ENCODE measurements at regions not wholly inside any gene's neighbourhood (a gene's known extent, or its start where the extent isn't known, plus 50 kb on each side); places are given as distances from the start of the nearest gene placed in this dataset.

DNA sequence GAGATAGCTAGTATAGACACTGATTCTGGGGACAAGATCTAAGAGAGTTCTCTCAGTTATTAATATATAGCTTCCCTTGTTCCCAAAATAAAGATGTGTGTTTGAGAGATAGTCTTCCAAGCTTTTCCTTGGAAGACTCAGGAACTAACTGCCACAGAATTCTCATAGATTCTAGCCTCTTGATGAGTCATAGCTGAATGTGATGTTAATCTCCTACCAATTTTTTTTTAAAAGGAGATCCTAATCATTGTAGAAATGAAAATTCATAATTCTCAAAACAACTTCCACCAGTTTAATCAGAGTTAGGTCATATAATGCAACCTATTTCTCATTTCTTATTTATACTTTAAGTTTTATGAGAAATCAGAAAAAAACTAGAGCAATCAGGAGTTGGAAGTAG, 148.8 kb downstream of the JRKL start:
- TF ChIP-seq, protein P1, sequence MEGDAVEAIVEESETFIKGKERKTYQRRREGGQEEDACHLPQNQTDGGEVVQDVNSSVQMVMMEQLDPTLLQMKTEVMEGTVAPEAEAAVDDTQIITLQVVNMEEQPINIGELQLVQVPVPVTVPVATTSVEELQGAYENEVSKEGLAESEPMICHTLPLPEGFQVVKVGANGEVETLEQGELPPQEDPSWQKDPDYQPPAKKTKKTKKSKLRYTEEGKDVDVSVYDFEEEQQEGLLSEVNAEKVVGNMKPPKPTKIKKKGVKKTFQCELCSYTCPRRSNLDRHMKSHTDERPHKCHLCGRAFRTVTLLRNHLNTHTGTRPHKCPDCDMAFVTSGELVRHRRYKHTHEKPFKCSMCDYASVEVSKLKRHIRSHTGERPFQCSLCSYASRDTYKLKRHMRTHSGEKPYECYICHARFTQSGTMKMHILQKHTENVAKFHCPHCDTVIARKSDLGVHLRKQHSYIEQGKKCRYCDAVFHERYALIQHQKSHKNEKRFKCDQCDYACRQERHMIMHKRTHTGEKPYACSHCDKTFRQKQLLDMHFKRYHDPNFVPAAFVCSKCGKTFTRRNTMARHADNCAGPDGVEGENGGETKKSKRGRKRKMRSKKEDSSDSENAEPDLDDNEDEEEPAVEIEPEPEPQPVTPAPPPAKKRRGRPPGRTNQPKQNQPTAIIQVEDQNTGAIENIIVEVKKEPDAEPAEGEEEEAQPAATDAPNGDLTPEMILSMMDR (IDR thresholded peaks at IDR 0.05; ENCODE audit: low read depth, low read length, poor library complexity, severe bottlenecking): no peak
- TF ChIP-seq EZH2phosphoT487 (IDR thresholded peaks at IDR 0.05; ENCODE audit: borderline replicate concordance, low read length): no peak
